DMS114 treated with DMSO at 0.1 percent for 48 hours (cell line): ENCODE measurements at regions not wholly inside any gene's neighbourhood (a gene's known extent, or its start where the extent isn't known, plus 50 kb on each side); places are given as distances from the start of the nearest gene placed in this dataset.

Source experiments
- DNase-seq: peaks from one replicate; lab custom pipeline; 2025; ENCODE audit not compliant: unreplicated experiment; lab: John Stamatoyannopoulos, UW

DNA sequence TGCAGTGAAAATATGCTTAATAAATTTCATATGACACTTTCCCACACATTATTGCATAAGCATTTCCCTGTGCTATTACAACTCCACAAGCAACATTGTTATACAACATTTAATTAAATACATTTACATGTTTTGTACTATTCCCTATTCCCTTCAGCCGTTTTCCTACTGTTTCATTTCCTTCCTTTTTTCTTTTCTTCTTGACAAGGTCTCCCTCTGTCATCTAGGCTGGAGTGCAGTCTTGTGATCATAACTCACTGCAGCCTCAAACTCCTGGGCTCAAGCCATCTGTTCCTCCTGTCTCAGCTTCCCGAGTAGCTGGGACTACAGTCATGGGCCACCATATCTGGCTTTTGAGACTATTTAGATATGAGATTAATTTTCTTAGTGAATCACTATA lies 254.7 kb downstream of the NFKBIZ start:
- DNase-seq, result no peak

DNA sequence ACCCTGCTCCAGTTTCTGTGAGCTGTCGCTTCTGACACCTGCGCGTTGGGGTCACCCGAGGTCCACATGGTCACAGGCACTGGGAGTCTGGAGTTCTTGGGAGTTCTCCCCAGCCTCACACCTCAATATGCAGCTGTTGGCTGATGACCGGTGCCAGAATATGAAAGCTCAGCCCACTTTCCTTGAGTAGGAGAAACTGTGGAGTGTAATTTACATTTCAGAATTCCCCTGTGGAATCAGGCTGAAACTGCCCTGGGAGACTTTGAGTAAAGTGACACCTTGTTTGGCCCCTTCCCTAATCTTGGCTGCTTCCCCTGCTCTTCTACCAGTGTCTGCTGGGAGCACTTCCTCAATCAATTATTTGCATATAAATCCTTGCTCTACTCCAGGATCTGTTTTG lies 255.9 kb downstream of the NFKBIZ start:
- no peak for DNase-seq

DNA sequence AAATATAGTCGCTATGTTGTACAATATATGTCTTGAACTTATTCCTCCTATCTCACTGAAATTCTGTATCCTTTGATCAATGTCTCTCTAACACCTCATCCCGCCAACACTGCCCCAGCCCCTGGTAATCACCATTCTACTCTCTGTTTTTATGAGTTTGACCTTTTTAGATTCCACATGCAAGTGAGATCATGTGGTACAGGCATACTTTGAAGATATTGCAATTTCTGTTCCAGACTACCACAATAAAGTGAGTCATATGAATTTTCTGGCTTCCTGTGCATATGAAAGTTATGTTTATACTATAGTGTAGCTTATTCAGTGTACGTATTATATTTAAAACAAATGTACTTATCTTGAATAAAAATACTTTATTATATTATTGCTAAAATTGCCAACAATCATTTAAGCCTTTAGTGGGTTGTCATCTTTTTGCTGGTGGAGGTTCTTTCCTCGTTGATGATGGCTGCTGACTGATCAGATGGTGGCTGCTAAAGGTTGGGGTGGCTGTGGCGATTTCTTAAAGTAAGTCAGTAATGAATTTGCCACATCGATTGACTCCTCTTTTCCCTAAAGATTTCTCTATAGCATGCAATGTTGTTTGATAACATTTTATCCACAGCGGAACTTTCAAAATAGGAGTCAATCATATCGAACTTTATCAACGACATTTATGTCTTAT lies 257.2 kb downstream of the NFKBIZ start:
- no peak for DNase-seq

DNA sequence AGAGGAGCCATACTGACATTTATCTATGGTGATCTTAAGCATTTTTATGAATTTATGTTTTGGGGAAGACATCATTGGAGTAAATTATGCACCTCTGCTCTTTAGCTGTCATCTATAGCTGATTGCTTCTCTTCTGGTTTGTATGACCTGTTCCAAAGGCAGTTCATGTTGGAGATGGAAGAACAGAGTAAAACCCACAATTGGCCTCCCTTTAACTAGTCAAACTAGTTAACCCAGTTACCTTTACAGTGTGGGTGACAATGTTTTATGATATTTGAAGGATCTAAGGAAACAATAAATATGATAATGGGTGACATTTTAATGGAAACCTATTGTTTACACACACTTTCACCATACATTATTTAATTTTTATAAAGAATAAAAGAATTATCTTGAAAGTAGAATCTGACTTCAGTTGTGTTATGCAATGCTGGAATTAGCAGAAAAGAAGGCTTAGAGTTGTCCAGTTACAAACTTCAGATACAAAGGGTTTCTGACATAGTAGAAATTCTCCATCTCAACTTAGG lies 263.5 kb downstream of the NFKBIZ start:
- DNase-seq, result no peak

DNA sequence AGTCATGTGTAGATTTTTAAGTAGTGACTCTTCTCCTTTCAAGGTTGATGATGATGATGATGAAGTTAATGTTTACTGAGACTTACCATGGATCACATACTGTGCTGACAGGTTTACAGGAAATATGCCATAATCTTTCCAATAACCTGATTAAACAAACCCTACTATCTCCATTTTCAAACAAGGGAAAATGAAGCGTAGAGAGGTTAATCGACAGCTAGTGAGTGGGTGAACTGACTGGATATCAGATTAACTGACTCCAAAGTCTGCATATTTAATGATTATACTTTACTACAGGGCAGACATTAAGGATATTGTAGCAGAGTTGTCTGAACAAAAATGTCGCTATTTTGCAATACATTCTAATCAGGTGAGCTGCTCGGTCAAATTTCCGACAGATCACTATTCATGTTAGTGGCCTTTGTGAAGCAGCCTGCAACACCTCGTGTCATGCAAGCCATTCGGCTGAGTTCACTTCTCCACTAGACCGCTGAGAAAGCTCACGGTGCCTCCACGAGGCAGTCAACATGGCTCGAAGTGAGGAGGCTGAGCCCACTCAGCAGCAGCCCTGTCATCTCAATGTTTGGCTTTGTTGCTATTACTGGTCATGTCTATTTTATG lies 264.2 kb downstream of the NFKBIZ start:
- no peak for DNase-seq

DNA sequence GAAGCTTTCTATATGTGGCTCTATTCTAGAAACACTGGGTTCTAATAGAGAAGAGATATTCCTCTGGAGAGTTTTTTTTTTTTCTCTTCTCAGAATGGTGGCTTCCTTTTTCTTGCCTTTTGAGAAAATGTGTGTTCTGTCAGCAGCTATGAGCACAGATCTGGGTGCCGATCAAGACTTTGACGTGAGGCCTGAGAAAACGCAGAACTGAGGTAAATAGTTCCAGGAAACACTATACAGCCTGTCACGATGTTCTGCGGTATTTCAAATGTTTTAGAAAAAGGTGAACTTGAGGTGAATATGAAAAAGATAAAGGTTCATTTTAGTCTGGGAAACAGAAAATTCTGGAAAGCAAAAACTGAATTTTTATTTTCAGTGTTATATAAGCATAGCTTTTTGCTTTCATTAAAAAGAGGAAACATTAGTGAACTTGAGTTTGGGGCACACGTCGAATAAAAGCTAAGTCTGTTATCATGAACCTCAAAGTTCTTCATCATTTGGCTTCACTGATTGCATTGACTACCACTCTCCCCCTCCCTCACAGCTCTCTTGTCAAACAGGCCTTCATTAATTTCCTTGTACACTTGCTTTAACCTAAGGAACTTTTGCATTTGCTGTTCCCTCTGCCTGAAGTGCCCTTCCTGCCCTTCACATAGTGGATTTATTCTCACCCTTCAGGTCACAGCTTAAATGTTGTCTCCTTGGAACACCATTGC lies 265.1 kb downstream of the NFKBIZ start:
- no peak for DNase-seq

DNA sequence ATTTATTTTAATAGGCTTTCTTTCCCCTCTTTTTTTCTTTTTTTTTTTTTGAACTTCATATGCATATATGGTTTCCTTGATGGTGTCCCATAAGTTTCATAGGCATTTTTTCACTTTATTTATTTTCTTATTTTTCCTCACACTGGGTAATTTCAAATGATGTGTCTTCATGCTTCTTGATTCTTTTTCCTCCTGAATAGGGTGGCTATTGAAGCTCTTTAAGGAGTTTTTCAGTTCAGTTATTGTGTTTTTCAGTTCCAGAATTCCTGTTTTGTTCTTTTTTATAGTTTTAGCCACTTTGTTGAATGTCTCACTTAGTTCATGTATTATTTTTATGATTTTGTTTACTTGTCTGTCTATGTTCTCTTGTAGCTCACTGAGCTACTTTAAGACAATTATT lies 273.2 kb downstream of the NFKBIZ start:
- no peak for DNase-seq

DNA sequence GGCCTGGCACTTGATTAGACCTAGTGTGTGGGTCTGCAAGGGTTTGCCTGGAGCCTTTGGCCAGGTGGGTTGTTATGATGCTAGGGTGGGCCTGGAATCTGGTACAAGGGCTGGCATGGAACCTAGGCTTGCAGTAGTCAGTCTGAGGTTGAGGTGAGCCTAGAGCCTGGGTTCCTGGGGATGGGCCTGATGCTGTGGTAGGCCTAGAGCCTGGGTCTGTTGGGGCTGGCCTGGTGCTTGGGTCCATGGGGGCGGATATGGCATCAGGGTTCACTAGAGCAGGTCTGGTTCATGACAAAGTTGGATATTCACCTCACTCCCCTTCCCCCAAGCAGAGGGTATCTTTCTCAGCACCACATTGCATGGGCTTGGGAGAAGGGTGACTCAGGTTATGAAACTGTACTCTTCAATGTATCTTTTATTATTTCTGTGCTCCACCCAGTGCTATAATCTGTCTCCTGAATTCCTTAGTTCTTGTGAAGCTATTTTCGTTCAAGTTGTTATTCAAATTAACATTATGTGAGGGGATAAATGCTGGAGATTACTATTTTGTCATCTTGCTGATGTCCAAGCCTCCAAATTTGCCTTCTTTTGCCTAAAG lies 274.4 kb downstream of the NFKBIZ start:
- no peak for DNase-seq

DNA sequence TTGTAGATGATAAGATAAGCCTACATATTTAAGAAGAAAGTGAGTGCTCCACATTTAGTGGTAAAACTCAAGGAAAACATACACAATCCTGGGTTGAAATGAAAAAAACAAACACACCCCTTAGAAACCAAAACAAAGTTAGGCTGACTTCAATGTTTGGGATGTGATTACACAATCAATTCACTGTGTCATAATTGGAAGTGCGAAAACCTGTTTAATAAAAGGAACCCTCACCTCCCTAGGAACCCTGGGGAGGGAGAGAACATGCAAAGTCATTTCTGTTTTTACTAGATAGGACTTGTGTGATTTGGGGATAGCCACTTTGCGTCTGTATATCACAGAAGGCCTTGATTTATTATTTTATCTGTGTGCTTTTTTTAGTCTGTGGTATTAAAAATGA lies 275.0 kb downstream of the NFKBIZ start:
- DNase-seq, result no peak

DNA sequence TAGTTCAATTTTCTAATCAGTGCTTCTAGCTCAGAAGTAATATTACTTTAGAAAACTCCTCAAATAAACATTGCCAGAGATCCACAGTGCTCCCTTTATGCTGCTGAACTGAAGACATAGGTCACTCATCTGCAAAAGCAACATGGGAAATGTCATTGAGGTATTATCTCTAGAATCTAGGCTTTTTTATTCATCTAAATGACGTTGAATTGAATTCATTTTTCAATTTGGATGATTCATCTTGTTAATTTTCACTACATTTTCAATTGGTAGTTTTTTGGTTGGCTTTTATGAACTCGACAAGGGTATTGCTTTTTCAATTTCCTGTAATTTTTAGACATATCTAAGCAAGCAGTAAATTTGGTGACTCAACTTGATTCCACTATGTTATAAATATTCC lies 275.4 kb downstream of the NFKBIZ start:
- no peak for DNase-seq

DNA sequence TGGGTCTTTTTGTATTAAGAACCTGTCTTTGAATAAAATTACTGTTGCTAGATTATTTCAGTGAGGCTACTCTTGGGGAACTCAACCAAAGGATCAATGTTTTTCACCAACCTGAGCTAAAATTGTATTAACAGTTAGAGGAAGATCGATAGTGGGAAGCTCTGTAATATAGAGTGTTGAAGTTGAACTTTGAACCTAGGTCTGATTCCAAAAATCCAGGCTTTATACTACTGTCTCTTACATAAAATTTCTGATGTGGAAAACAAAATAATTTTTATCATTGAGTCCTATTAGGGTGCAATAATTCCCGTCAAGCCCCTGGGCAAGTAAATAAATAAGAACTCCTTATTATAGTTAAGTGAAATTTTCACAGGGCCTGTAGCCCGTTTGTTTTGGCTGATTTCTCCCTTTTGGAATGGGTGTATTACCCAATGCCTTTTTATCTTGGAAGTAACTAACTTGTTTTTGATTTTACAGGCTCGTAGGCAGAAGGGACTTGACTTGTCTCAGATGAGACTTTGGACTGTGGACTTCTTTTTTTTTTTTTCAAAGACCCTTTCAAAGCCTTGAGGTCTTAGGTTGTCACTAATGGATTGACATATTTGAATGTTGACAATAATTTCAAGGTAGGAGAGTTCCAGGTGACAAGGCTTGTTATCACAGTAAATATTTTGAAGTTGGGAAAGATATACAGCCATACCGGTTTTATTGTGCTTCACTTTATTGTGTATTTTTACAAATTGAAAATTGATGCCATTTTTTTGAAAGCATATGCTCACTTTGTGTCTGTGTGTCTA lies 276.1 kb downstream of the NFKBIZ start:
- no peak for DNase-seq

DNA sequence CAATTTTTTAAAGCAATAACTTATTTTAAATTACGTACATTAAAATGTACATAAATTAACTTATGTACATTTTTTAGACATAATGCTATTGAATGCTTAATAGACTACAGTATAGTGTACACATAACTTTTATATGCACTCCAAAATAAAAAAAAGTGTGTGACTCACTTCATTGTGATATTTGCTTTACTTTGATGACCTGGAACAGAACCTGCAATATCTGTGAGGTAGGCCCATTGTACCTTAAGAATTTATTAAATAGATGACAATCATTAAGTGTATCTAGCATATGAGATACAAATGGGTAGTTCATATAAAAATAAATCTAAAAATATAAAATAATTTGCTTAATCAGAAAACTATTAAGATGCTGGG lies 276.7 kb downstream of the NFKBIZ start:
- no peak for DNase-seq

DNA sequence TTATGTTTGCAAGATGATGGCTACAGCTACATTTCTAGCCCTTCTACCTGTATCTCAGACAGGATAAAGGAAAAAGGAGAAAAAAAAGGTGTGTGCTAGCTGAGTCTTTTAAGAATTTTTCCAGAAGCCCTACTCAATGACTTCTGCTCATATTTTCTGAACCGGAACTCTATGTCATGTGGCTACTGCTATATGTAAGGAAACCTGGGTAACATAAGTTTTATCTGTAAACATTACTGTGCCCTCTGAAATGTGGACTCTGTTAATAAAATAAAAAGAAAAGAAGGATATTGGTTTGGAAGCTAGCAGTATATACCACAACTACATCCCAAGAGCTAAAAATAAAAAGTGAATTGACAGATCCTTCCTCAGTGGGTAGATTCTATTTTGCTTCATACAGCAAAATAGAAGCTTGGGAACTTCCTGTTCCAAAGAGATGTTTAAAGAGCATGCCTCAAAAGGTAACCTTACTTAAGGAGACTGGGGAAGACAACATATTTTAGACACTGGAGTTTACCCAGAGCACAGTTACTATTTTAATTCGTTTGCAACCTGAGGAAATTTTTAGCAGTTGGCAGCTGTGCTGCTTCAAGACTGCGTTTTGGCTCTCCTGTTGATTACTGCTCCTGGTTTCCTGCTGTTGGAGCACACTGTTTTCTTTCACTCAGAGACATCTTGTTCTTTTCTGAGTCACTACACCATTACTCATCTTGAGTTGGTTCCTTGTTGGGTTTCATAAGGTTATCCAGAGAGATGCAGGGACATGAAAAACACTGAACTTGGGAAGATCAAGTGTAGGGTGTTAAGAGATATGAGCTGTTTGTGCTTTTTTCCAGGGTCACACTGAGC lies 280.7 kb downstream of the NFKBIZ start:
- no peak for DNase-seq

DNA sequence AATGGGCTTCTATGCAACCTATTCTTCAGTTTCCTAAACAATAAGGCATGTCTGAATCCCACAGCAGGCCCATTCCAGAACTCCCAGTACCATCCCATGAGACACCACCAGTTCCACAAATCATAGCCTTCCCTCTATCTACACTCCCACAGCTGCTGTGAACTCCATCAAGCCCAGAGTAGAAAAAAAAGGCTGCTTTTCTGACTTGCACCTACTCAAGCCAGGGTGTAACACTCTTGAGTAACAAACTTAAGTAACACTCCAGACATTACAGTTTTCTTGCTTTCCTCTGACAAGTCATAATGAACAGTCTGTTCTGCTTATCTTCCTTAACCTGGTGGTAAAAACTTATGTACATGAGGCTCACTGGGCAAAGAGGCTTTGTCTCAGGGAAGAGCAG lies 283.1 kb downstream of the NFKBIZ start:
- DNase-seq, result no peak

DNA sequence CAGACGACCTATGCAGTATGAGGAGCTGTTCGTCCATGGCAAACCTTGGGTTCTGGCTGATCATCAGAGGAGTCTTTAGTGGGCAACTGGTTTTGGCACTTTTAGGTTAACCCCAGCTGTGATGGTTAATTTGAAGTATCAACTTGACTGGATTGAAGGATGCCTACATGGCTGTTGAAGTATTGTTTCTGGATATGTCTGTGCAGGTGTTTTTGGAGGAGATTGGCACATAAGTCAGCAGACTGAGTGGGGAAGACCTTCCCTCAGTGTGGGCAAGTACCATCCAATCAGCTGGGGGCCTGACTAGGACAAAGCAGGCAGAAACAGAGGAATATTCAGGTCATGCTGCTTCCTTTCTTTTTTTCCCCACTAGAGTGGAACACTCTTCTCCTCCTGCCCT lies 284.1 kb downstream of the NFKBIZ start:
- no peak for DNase-seq

DNA sequence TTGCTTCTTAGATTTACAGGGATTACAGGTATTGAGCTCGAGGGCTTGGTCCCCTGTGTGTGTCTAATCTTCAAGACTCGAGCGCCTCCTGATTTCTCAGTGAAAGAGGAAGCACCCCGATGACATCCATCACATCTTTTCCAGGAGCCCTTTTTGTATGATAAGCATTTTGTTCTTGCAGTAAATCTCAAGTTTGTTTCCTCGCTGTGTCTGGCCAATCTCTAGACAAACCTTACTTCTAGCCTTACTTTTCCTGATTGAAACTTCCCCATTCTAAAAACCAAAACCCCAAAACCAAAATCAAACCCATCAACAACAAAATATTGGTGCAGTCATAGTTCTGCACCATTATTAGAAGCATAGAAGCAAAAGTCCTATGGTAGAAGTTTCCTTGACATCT lies 286.0 kb downstream of the NFKBIZ start:
- DNase-seq, result no peak

DNA sequence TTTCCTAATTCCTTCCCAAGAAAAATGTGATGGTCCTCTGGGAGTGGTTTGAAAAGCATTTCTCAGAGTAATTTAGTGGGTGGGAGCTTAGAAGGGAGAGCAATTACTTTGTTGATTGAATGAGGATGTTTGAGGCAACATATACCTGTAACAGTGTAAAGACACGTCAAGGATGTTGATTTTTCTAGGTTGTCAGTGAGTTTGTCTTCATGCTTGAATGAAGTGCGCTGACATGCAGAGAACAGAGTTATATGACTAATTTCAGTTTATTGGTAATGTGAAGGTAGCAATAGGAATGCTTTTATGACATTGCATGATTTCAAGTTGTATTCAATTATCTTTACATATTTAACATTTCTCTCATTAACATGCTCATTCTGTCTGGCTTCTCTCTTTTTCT lies 286.9 kb downstream of the NFKBIZ start:
- DNase-seq, result no peak

DNA sequence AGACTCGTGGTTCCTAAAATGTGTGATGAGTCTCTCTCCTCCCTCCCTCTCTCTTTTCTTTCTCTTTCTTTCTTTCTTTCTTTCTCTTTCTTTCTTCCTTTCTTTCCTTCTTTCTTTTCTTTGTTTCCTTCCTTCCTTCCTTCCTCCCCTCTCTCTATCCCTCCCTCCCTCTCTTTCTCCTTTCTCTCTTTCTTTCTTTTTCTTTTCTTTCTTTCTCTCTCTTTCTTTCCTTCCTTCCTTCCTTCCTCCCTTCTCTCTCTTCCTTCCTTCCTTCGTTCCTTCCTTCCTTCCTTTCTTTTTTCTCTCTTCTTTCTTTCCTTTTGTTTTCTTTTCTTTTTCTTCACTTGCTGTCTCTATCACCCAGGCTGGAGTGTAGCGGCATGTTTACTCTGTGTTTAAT lies 290.8 kb downstream of the NFKBIZ start:
- no peak for DNase-seq

DNA sequence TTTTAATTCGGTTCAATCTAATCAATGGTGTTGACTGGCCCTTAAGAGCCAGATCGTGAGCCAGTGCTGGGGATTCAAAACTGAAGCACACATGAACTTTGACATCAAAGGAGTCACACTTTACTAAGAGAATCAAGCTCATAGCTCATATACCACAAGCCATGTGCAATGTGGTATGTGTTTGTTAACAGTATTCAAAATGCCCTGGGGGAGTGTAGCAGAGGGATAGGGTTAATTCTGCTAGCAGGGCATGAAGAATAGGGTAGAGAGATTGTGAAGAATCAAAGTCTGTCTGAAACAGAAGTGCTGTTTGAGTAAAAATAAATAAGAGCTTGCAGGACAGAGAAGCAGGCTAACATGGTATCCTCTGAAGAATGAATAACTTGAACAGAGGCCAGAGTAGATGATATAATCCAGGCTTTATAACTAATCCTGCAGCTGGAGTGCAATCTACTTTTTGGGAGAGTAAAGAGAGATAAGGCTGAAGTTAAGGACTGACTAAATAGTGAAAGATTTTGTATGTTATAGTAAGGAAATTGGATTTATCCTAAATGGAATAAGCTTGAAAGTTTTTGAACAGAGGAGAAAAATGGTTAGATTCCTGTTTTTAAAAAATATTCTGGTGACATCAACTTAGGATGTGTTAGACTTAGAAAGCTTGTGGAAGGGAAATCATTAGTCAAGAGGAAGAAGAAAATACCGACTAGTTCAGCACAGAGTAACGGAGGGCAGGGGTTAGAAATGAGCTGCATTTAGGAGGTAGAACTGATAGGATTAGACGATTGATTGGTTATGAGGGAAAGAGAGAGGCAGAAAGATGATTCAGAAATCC lies 292.0 kb downstream of the NFKBIZ start:
- no peak for DNase-seq

DNA sequence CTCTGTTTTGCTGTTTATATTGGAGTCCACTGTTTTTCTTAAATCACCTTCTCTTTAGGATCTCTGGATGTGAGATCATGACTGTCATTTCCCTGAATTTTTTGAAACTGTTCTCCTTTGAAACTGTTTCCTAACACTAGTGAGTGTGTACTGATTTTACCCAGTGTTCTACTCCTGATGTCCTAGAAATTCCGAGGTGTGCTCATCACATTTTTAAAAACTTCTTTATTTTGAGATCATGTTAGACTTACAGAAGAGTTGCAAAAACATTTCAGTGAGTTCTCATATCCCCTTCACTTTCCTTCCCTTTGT lies 292.6 kb downstream of the NFKBIZ start:
- no peak for DNase-seq
